ENCODE measurements at regions not wholly inside any gene's neighbourhood (a gene's known extent, or its start where the extent isn't known, plus 50 kb on each side); places are given as distances from the start of the nearest gene placed in this dataset.

- H2AFZ ChIP-seq (ENCODE audit: low read length) = no peak overlapping the region
- H3K4me1 ChIP-seq (ENCODE audit: low read length) = no peaks in the 10 kb centered on the region
- no peak overlapping the region for H3K4me2 ChIP-seq (ENCODE audit: low read depth, low read length)
- H3K36me3 ChIP-seq (replicated peaks; ENCODE audit: insufficient read depth, low read length) = no peaks in the 10 kb centered on the region
- no peaks in the 10 kb centered on the region for H3K9me3 ChIP-seq (replicated peaks; ENCODE audit: insufficient read depth, low read length)
- H3K4me3 ChIP-seq (ENCODE audit: low read length) = no peak overlapping the region
- TF ChIP-seq EZH2 (optimal IDR thresholded peaks at IDR 0.05; ENCODE audit: low read depth, low read length) (no peak), CTCF (IDR thresholded peaks at IDR 0.05; ENCODE audit: low read length) (no peak), EZH2phosphoT487 (IDR thresholded peaks at IDR 0.05; ENCODE audit: low read length) (no peak)
- H3K9ac ChIP-seq (ENCODE audit: low read length) = no peak overlapping the region
- H3F3A ChIP-seq (ENCODE audit: insufficient read depth, low read length) = no peaks in the 10 kb centered on the region
- no peaks in the 10 kb centered on the region for H3K9me2 ChIP-seq (replicated peaks; ENCODE audit: insufficient read depth, low read length)
- no peak overlapping the region for H3K27ac ChIP-seq (ENCODE audit: low read length)
- no peak for DNase-seq
- H3K79me2 ChIP-seq (ENCODE audit: low read length) = no peaks in the 10 kb centered on the region
- no peaks in the 10 kb centered on the region for H3K27me3 ChIP-seq (replicated peaks; ENCODE audit: insufficient read depth, low read length)
- no peaks in the 10 kb centered on the region for H4K20me1 ChIP-seq (ENCODE audit: insufficient read depth, low read length)
Measured at GRCh38 chr22:48798281-48799226, 1029.1 kb downstream of the BRD1 start.

- DNase-seq = no peak
- Histone ChIP-seq H2AFZ (ENCODE audit: low read length) (no peak overlapping the region), H3K27me3 (replicated peaks; ENCODE audit: insufficient read depth, low read length) (no peaks in the 10 kb centered on the region), H3K4me3 (ENCODE audit: low read length) (no peak overlapping the region), H3K4me1 (ENCODE audit: low read length) (no peaks in the 10 kb centered on the region), H3K9ac (ENCODE audit: low read length) (no peak overlapping the region), H4K20me1 (ENCODE audit: insufficient read depth, low read length) (no peaks in the 10 kb centered on the region), H3K36me3 (replicated peaks; ENCODE audit: insufficient read depth, low read length) (no peaks in the 10 kb centered on the region), H3K27ac (ENCODE audit: low read length) (no peak overlapping the region), H3K9me3 (replicated peaks; ENCODE audit: insufficient read depth, low read length) (no peaks in the 10 kb centered on the region), H3K79me2 (ENCODE audit: low read length) (no peaks in the 10 kb centered on the region), H3K9me2 (replicated peaks; ENCODE audit: insufficient read depth, low read length) (no peaks in the 10 kb centered on the region), H3F3A (ENCODE audit: insufficient read depth, low read length) (no peaks in the 10 kb centered on the region), H3K4me2 (ENCODE audit: low read depth, low read length) (no peak overlapping the region)
- TF ChIP-seq EZH2 (optimal IDR thresholded peaks at IDR 0.05; ENCODE audit: low read depth, low read length) (no peak), EZH2phosphoT487 (IDR thresholded peaks at IDR 0.05; ENCODE audit: low read length) (no peak), CTCF (IDR thresholded peaks at IDR 0.05; ENCODE audit: low read length) (no peak)
Measured at GRCh38 chr22:48797731-48798130, 1029.9 kb downstream of the BRD1 start.

GRCh38 chr22:48796310-48797015, 1031.2 kb downstream of the BRD1 start:
- no peak for DNase-seq
- H3K9ac ChIP-seq (ENCODE audit: low read length) = no peak overlapping the region

More at GRCh38 chr22:48796310-48797015, 1031.2 kb downstream of the BRD1 start:
- H3K36me3 ChIP-seq (replicated peaks; ENCODE audit: insufficient read depth, low read length) = no peaks in the 10 kb centered on the region
- H3K27ac ChIP-seq (ENCODE audit: low read length) = no peak overlapping the region
- TF ChIP-seq CTCF (IDR thresholded peaks at IDR 0.05; ENCODE audit: low read length) (no peak), EZH2phosphoT487 (IDR thresholded peaks at IDR 0.05; ENCODE audit: low read length) (no peak), EZH2 (optimal IDR thresholded peaks at IDR 0.05; ENCODE audit: low read depth, low read length) (no peak)
- H3K4me1 ChIP-seq (ENCODE audit: low read length) = no peaks in the 10 kb centered on the region
- no peaks in the 10 kb centered on the region for H3F3A ChIP-seq (ENCODE audit: insufficient read depth, low read length)
- no peak overlapping the region for H3K4me3 ChIP-seq (ENCODE audit: low read length)
- no peak overlapping the region for H2AFZ ChIP-seq (ENCODE audit: low read length)
- no peaks in the 10 kb centered on the region for H3K9me3 ChIP-seq (replicated peaks; ENCODE audit: insufficient read depth, low read length)
- H3K9me2 ChIP-seq (replicated peaks; ENCODE audit: insufficient read depth, low read length) = no peaks in the 10 kb centered on the region
- H3K79me2 ChIP-seq (ENCODE audit: low read length) = no peaks in the 10 kb centered on the region
- H4K20me1 ChIP-seq (ENCODE audit: insufficient read depth, low read length) = no peaks in the 10 kb centered on the region
- no peaks in the 10 kb centered on the region for H3K27me3 ChIP-seq (replicated peaks; ENCODE audit: insufficient read depth, low read length)
- H3K4me2 ChIP-seq (ENCODE audit: low read depth, low read length) = no peak overlapping the region

Data from MM.1S (cell line).